C4-2B (cell line): ENCODE measurements at regions not wholly inside any gene's neighbourhood (a gene's known extent, or its start where the extent isn't known, plus 50 kb on each side); places are given as distances from the start of the nearest gene placed in this dataset.

Experiments
- ZFX ChIP-seq: fragments of 450-650 bp; IDR thresholded peaks from 2 replicates; pipeline ENCODE4 v1.6.1; 2017
- TF ChIP-seq, protein P1 (sequence below): fragments of 450-650 bp; conservative IDR thresholded peaks from 2 replicates; pipeline ENCODE4 v1.5.1; 2017; ENCODE audit warnings: mild to moderate bottlenecking

DNA sequence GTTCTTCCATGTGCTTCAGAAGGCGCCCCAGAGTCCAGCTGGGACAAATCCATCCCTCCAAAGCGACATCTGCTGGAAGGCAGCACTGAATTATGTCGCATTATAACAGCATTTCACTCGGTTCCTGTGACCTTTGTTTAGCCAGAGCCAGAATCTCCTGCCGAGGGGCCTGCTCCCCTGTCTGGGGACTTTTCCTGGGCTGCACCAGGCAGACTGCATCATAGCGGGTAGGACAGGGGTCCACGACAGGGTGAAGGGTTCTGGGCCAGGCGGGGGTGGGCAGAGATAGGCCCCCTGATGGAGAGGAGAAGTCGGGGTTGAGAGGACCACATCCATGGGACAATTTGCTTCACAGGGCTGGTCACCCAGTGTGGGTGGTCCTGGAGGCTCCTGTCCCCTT lies 276.9 kb downstream of the MATN1 start:
- TF ChIP-seq, protein P1, sequence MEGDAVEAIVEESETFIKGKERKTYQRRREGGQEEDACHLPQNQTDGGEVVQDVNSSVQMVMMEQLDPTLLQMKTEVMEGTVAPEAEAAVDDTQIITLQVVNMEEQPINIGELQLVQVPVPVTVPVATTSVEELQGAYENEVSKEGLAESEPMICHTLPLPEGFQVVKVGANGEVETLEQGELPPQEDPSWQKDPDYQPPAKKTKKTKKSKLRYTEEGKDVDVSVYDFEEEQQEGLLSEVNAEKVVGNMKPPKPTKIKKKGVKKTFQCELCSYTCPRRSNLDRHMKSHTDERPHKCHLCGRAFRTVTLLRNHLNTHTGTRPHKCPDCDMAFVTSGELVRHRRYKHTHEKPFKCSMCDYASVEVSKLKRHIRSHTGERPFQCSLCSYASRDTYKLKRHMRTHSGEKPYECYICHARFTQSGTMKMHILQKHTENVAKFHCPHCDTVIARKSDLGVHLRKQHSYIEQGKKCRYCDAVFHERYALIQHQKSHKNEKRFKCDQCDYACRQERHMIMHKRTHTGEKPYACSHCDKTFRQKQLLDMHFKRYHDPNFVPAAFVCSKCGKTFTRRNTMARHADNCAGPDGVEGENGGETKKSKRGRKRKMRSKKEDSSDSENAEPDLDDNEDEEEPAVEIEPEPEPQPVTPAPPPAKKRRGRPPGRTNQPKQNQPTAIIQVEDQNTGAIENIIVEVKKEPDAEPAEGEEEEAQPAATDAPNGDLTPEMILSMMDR, result no peak
- TF ChIP-seq ZFX, result no peak
